HepG2 (cell line): ENCODE measurements at regions not wholly inside any gene's neighbourhood (a gene's known extent, or its start where the extent isn't known, plus 50 kb on each side); places are given as distances from the start of the nearest gene placed in this dataset.

Experiments
- ATAC-seq: fragments of 200-7000 bp; cut with Tn5 transposase; 3 replicates; pipeline ENCODE4 v1.9.1; 2020; ENCODE audit warnings: mild to moderate bottlenecking, moderate library complexity
- BruUV-seq: library from RNA; stranded (reverse); fragments of 400-500 nt; replicated peaks from 2 replicates; lab custom pipeline; 2021; lab: Mats Ljungman, UMichigan
- CTCF ChIA-PET: fragments of 300-600 bp; formaldehyde crosslinking; extraction: SDS; loops from one replicate; lab custom pipeline; 2021; ENCODE audit warnings: low total read pairs, inconsistent platforms, low intra/inter-chr PET ratio; lab: Yijun Ruan, JAX
- POLR2A ChIA-PET: fragments of 350-600 bp; sonication (Branson Sonifier 250); formaldehyde crosslinking; loops from one replicate; lab custom pipeline; 2020; ENCODE audit warnings: antibody characterized with exemption, inconsistent platforms; lab: Yijun Ruan, JAX
- DNase-seq: peaks from one replicate; pipeline ENCODE4 v3.0.0-alpha.2; 2015; ENCODE audit warnings: low spot score
- FAIRE-seq: peaks from 3 replicates; lab custom pipeline; 2011; peaks lifted over from hg19 to GRCh38; lab: Jason Lieb, UNC
- H2AFZ ChIP-seq: one replicate; pipeline ENCODE4 v1.6.1; 2011; ENCODE audit warnings: low read length, inconsistent platforms
- H3K27ac ChIP-seq: fragments of 300-600 bp; 3 replicates; pipeline ENCODE4 v1.8.0; 2011; ENCODE audit warnings: mixed run types, mild to moderate bottlenecking, mixed read lengths, low read length, inconsistent platforms; ENCODE audit not compliant: insufficient read depth; ENCODE audit errors: extremely low read length
- H3K27me3 ChIP-seq, 2 experiments: fragments of 200-600 bp in 1 of 2; 2 replicates in 1 of 2; 3 replicates in 1 of 2; pipeline versions ENCODE4 v1.6.0 to v1.8.0; 2011; ENCODE audit warnings: low read length in 2 of 2, mild to moderate bottlenecking in 2 of 2, moderate library complexity in 2 of 2, inconsistent platforms in 1 of 2; ENCODE audit not compliant: insufficient read depth in 2 of 2, control insufficient read depth in 1 of 2
- H3K36me3 ChIP-seq, 2 experiments: fragments of 200-600 bp in 1 of 2; replicated peaks in 1 of 2; 2 replicates in 1 of 2; 3 replicates in 1 of 2; pipeline versions ENCODE4 v1.5.1 to v1.8.0; 2011; ENCODE audit warnings: low read length in 2 of 2, inconsistent platforms in 1 of 2; ENCODE audit not compliant: insufficient read depth in 2 of 2, control insufficient read depth in 1 of 2
- H3K4me1 ChIP-seq: 2 replicates; pipeline ENCODE4 v1.5.1; 2012; ENCODE audit warnings: low read length, inconsistent platforms; ENCODE audit not compliant: insufficient read depth
- H3K4me2 ChIP-seq: 2 replicates; pipeline ENCODE4 v1.6.0; 2011; ENCODE audit warnings: low read depth, low read length, inconsistent platforms
- H3K4me3 ChIP-seq, 3 experiments: fragments of 200-600 bp in 1 of 3; sonication (generic), shearing (Covaris generic) in 1 of 3; replicated peaks in 1 of 3; 2 replicates each; pipeline ENCODE4 v1.5.1; 2011 to 2016; ENCODE audit warnings: low read length in 3 of 3, inconsistent platforms in 2 of 3, low read depth in 2 of 3, mild to moderate bottlenecking in 2 of 3, control low read depth in 1 of 3, mixed read lengths in 1 of 3; ENCODE audit not compliant: insufficient read depth in 1 of 3
- H3K79me2 ChIP-seq: one replicate; pipeline ENCODE4 v1.6.1; 2011; ENCODE audit warnings: low read length, inconsistent platforms; ENCODE audit not compliant: insufficient read depth
- H3K9ac ChIP-seq: 2 replicates; pipeline ENCODE4 v1.6.0; 2011; ENCODE audit warnings: mild to moderate bottlenecking, low read depth, low read length, inconsistent platforms; ENCODE audit not compliant: insufficient read depth
- H3K9me3 ChIP-seq: 2 replicates; pipeline ENCODE4 v1.5.1; 2012; ENCODE audit warnings: mild to moderate bottlenecking, low read length
- H4K20me1 ChIP-seq: 2 replicates; pipeline ENCODE4 v1.6.0; 2011; ENCODE audit warnings: inconsistent platforms, mild to moderate bottlenecking, low read length, moderate library complexity; ENCODE audit not compliant: insufficient read depth
- HNF4A ChIP-seq: sonication (generic); formaldehyde crosslinking; IDR thresholded peaks from 2 replicates; pipeline ENCODE4 v1.4.0; 2020; ENCODE audit warnings: missing genetic modification reagents
- RORA ChIP-seq: sonication (generic); formaldehyde crosslinking; IDR thresholded peaks from 2 replicates; pipeline ENCODE4 v1.5.0; 2020; ENCODE audit warnings: mild to moderate bottlenecking, missing genetic modification reagents, moderate library complexity
- WIZ ChIP-seq: sonication (generic); formaldehyde crosslinking; IDR thresholded peaks from 2 replicates; pipeline ENCODE4 v1.5.1; 2020; ENCODE audit warnings: mild to moderate bottlenecking, missing genetic modification reagents
- ZBTB25 ChIP-seq: IDR thresholded peaks from 2 replicates; pipeline ENCODE4 v1.6.1; 2018; ENCODE audit warnings: missing genetic modification reagents
- ZNF160 ChIP-seq: sonication (generic); formaldehyde crosslinking; IDR thresholded peaks from 2 replicates; pipeline ENCODE4 v1.8.0; 2022; ENCODE audit warnings: mild to moderate bottlenecking, inconsistent platforms, missing genetic modification reagents
- WGBS: methylation state at CpG from one replicate; pipeline ENCODE4 v1.1.6; 2017; ENCODE audit warnings: low lambda C conversion rate; 5-methylcytosine and 5-hydroxymethylcytosine counted together
- in situ Hi-C: cut with HindIII; loops from 2 replicates; pipeline ENCODE4 v1.10.0; 2017; ENCODE audit warnings: low pct_unique_long_range_greater_than_20kb; ENCODE audit not compliant: extremely low pct_ligation_motif_present
- intact Hi-C: fragments of 100-400 bp; cut with micrococcal nuclease; formaldehyde crosslinking; loops from one replicate; pipeline ENCODE4 v1.10.0; 2022; ENCODE audit not compliant: unreplicated experiment

DNA sequence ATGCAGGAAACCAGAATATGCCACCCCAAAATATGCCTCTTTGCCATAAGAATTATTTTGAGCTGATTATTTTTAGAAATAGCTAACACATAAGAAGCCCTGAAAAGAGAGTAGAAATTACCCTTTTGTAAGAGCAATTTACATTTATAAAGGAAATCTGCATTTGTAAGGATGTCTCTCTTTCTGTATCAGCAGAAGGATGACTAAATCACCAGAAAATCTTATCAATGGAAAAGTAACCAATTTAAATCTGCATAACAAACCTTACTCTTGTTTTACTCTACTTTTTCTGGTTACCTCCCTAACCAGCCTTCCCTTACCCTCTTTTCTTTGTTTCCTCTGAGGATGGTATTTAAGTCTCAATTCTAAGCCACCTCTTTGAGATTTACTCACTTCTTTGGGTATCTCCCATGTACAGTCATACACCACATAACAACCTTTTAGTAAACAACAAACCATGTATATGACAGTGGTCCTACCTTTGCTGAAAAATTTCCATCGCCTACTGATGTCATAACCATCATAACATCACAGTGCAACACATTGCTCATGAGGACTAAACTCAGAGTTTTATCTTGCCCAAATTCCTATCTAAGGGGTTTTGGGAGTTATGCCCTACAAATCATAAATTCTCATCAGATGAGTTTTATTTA, 126.6 kb upstream of the PLPPR4 start (continued):
- TF ChIP-seq ZBTB25 (CRISPR knock-in tag) = no peak
- no peak for TF ChIP-seq WIZ (CRISPR knock-in tag)
- TF ChIP-seq RORA = no peak

DNA sequence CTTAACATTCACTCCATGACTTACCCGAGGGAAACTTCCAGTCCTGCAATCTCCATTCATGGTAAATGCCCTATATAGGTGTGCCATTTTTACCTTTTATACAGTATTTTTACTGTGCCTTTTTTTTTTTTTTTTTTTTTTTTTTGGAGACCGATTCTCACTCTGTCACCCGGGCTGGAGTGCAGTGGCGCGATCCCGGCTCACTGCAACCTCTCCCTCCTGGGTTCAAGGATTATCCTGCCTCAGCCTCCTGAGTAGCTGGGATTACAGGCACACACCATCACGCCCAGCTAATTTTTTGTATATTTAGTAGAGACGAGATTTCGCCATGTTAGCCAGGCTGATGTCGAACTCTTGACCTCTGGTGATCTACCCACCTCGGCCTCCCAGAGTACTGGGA, 124.4 kb upstream of the PLPPR4 start:
- Histone ChIP-seq H3K27me3 (no peaks in the 10 kb centered on the region), H3K9ac (no peak overlapping the region), H3K4me3 (no peak overlapping the region), H2AFZ (no peak overlapping the region), H3K4me2 (no peak overlapping the region), H3K36me3 (no peaks in the 10 kb centered on the region), H3K79me2 (no peaks in the 10 kb centered on the region), H3K27ac (no peak overlapping the region), H3K9me3 (no peaks in the 10 kb centered on the region), H4K20me1 (no peaks in the 10 kb centered on the region), H3K4me1 (no peaks in the 10 kb centered on the region)
- 6% methylated on average over 11 of the region's 11 CpGs for WGBS
- DNase-seq (no peak), ATAC-seq (no peak), FAIRE-seq (no peak)
- BruUV-seq = no TSS peak
- TF ChIP-seq ZNF160 (no peak), HNF4A (CRISPR knock-in tag) (no peak)
- intact Hi-C loops = no loop called here
- CTCF ChIA-PET = no interaction called here
- in situ Hi-C loops = no loop called here
- POLR2A ChIA-PET = no interaction called here
